ENCODE measurements at regions not wholly inside any gene's neighbourhood (a gene's known extent, or its start where the extent isn't known, plus 50 kb on each side); places are given as distances from the start of the nearest gene placed in this dataset.

GRCh38 chr5:124056991-124057723 is 545.2 kb downstream of the CSNK1G3 start (continued):
- TF ChIP-seq ZNF221 (tag by site-specific recombination; IDR thresholded peaks at IDR 0.05; ENCODE audit: borderline replicate concordance), result no peak
- TF ChIP-seq ZBTB20 (tag by site-specific recombination; IDR thresholded peaks at IDR 0.05), result 0 out of 2 replicates have a peak, but pooled peaks have one; percentile 18
- TF ChIP-seq ZBTB21 (tag by site-specific recombination; IDR thresholded peaks at IDR 0.05), result no peak
- TF ChIP-seq, protein P1, sequence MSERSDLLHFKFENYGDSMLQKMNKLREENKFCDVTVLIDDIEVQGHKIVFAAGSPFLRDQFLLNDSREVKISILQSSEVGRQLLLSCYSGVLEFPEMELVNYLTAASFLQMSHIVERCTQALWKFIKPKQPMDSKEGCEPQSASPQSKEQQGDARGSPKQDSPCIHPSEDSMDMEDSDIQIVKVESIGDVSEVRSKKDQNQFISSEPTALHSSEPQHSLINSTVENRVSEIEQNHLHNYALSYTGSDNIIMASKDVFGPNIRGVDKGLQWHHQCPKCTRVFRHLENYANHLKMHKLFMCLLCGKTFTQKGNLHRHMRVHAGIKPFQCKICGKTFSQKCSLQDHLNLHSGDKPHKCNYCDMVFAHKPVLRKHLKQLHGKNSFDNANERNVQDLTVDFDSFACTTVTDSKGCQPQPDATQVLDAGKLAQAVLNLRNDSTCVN (tag by site-specific recombination; optimal IDR thresholded peaks at IDR 0.05), result no peak
- TF ChIP-seq RBAK (tag by site-specific recombination; IDR thresholded peaks at IDR 0.05), result no peak
- TF ChIP-seq ZNF416 (tag by site-specific recombination; IDR thresholded peaks at IDR 0.05), result no peak
- TF ChIP-seq ZNF510 (tag by site-specific recombination; IDR thresholded peaks at IDR 0.05; ENCODE audit: insufficient replicate concordance), result no peak
- TF ChIP-seq SCRT2 (tag by site-specific recombination; IDR thresholded peaks at IDR 0.05), result no peak
- no peak for TF ChIP-seq ZNF658 (tag by site-specific recombination; IDR thresholded peaks at IDR 0.05)
- no peak for TF ChIP-seq ZNF48 (tag by site-specific recombination; IDR thresholded peaks at IDR 0.05)
- TF ChIP-seq, protein P2, sequence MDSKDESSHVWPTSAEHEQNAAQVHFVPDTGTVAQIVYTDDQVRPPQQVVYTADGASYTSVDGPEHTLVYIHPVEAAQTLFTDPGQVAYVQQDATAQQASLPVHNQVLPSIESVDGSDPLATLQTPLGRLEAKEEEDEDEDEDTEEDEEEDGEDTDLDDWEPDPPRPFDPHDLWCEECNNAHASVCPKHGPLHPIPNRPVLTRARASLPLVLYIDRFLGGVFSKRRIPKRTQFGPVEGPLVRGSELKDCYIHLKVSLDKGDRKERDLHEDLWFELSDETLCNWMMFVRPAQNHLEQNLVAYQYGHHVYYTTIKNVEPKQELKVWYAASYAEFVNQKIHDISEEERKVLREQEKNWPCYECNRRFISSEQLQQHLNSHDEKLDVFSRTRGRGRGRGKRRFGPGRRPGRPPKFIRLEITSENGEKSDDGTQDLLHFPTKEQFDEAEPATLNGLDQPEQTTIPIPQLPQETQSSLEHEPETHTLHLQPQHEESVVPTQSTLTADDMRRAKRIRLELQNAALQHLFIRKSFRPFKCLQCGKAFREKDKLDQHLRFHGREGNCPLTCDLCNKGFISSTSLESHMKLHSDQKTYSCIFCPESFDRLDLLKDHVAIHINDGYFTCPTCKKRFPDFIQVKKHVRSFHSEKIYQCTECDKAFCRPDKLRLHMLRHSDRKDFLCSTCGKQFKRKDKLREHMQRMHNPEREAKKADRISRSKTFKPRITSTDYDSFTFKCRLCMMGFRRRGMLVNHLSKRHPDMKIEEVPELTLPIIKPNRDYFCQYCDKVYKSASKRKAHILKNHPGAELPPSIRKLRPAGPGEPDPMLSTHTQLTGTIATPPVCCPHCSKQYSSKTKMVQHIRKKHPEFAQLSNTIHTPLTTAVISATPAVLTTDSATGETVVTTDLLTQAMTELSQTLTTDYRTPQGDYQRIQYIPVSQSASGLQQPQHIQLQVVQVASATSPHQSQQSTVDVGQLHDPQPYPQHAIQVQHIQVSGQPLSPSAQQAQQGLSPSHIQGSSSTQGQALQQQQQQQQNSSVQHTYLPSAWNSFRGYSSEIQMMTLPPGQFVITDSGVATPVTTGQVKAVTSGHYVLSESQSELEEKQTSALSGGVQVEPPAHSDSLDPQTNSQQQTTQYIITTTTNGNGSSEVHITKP (tag by site-specific recombination; IDR thresholded peaks at IDR 0.05), result 0 out of 2 replicates have a peak, but pooled peaks have one; percentile 12
- no peak for TF ChIP-seq OVOL3 (tag by site-specific recombination; IDR thresholded peaks at IDR 0.05)
- peak; percentile 92 for TF ChIP-seq ZNF366 (tag by site-specific recombination; conservative IDR thresholded peaks at IDR 0.05)
- TF ChIP-seq TCF7L2 (IDR thresholded peaks at IDR 0.05; ENCODE audit: borderline replicate concordance, low read depth, low read length), result no peak
- TF ChIP-seq ZNF132 (tag by site-specific recombination; IDR thresholded peaks at IDR 0.05; ENCODE audit: borderline replicate concordance), result no peak
- TF ChIP-seq ZBTB17 (tag by site-specific recombination; IDR thresholded peaks at IDR 0.05), result peak; percentile 44
- TF ChIP-seq SP7 (tag by site-specific recombination; IDR thresholded peaks at IDR 0.05), result peak; percentile 87; the same call in 1 of the 2 replicates
- peak; percentile 90 for TF ChIP-seq ZNF600 (tag by site-specific recombination; IDR thresholded peaks at IDR 0.05)
- TF ChIP-seq YY2 (tag by site-specific recombination; IDR thresholded peaks at IDR 0.05), result no peak
- TF ChIP-seq, protein P3, sequence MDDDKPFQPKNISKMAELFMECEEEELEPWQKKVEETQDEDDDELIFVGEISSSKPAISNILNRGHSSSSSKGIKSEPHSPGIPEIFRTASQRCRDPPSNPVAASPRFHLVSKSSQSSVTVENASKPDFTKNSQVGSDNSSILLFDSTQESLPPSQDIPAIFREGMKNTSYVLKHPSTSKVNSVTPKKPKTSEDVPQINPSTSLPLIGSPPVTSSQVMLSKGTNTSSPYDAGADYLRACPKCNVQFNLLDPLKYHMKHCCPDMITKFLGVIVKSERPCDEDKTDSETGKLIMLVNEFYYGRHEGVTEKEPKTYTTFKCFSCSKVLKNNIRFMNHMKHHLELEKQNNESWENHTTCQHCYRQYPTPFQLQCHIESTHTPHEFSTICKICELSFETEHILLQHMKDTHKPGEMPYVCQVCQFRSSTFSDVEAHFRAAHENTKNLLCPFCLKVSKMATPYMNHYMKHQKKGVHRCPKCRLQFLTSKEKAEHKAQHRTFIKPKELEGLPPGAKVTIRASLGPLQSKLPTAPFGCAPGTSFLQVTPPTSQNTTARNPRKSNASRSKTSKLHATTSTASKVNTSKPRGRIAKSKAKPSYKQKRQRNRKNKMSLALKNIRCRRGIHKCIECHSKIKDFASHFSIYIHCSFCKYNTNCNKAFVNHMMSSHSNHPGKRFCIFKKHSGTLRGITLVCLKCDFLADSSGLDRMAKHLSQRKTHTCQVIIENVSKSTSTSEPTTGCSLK (tag by site-specific recombination; IDR thresholded peaks at IDR 0.05), result no peak
- TF ChIP-seq ZXDB (tag by site-specific recombination; IDR thresholded peaks at IDR 0.05), result peak; percentile 84
- TF ChIP-seq ZNF433 (tag by site-specific recombination; IDR thresholded peaks at IDR 0.05; ENCODE audit: low read depth), result no peak
- TF ChIP-seq, protein P4, sequence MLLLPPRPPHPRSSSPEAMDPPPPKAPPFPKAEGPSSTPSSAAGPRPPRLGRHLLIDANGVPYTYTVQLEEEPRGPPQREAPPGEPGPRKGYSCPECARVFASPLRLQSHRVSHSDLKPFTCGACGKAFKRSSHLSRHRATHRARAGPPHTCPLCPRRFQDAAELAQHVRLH (tag by site-specific recombination; IDR thresholded peaks at IDR 0.05), result peak; percentile 53; the same call in 1 of the 2 replicates
- TF ChIP-seq IKZF3 (tag by site-specific recombination; IDR thresholded peaks at IDR 0.05), result peak; percentile 35; the same call in 1 of the 2 replicates
- no peak for TF ChIP-seq ZNF704 (tag by site-specific recombination; IDR thresholded peaks at IDR 0.05)
- peak; percentile 65 for TF ChIP-seq PATZ1 (tag by site-specific recombination; IDR thresholded peaks at IDR 0.05)
- TF ChIP-seq, protein P5, sequence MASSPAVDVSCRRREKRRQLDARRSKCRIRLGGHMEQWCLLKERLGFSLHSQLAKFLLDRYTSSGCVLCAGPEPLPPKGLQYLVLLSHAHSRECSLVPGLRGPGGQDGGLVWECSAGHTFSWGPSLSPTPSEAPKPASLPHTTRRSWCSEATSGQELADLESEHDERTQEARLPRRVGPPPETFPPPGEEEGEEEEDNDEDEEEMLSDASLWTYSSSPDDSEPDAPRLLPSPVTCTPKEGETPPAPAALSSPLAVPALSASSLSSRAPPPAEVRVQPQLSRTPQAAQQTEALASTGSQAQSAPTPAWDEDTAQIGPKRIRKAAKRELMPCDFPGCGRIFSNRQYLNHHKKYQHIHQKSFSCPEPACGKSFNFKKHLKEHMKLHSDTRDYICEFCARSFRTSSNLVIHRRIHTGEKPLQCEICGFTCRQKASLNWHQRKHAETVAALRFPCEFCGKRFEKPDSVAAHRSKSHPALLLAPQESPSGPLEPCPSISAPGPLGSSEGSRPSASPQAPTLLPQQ (tag by site-specific recombination; IDR thresholded peaks at IDR 0.05), result 0 out of 2 replicates have a peak, but pooled peaks have one; percentile 40
- peak; percentile 48; the same call in 1 of the 2 replicates for TF ChIP-seq PRDM1 (tag by site-specific recombination; IDR thresholded peaks at IDR 0.05)

All from HEK293 (cell line).